ENCODE measurements at regions not wholly inside any gene's neighbourhood (a gene's known extent, or its start where the extent isn't known, plus 50 kb on each side); places are given as distances from the start of the nearest gene placed in this dataset.

GRCh38 chr16:55154956-55155355 lies 169.0 kb upstream of the IRX6 start:
- Histone ChIP-seq H3K4ac (ENCODE audit: low read depth, low read length) (no peak overlapping the region), H4K8ac (ENCODE audit: low read depth, low read length) (no peak overlapping the region), H3K79me1 (ENCODE audit: low read length) (no peaks in the 10 kb centered on the region), H3K4me2 (ENCODE audit: low read length) (no peak overlapping the region), H3K27me3 (ENCODE audit: insufficient read depth, low read length) (no peaks in the 10 kb centered on the region), H3K79me2 (ENCODE audit: control insufficient read depth, insufficient read depth, low read length, poor library complexity) (no peaks in the 10 kb centered on the region), H3K27ac (ENCODE audit: low read depth, low read length) (no peak overlapping the region), H2BK12ac (ENCODE audit: low read length) (no peak overlapping the region), H2AFZ (ENCODE audit: insufficient read depth, low read length, poor library complexity) (no peak overlapping the region), H2BK120ac (ENCODE audit: insufficient read depth, low read length, poor library complexity) (no peak overlapping the region), H3K9ac (ENCODE audit: low read length) (no peak overlapping the region), H3K4me3 (ENCODE audit: low read depth, low read length) (no peak overlapping the region), H3K23ac (ENCODE audit: low read length) (no peak overlapping the region), H3K18ac (ENCODE audit: low read length) (no peak overlapping the region), H3K14ac (ENCODE audit: low read length) (no peak overlapping the region), H3K4me1 (ENCODE audit: control insufficient read depth in 1 of 2, insufficient read depth in 2 of 2, low read length in 2 of 2) (no peaks in the 10 kb centered on the region), H2AK5ac (ENCODE audit: low read length) (no peak overlapping the region), H3K9me3 (ENCODE audit: insufficient read depth, low read depth, low read length) (peaks cover 3% of the 10 kb centered on the region), H4K91ac (ENCODE audit: low read depth, low read length) (no peak overlapping the region), H4K12ac (ENCODE audit: low read depth, low read length) (no peak overlapping the region), H3K36me3 (ENCODE audit: control insufficient read depth in 1 of 2, insufficient read depth in 2 of 2, low read length in 2 of 2) (no peaks in the 10 kb centered on the region), H2BK5ac (ENCODE audit: low read depth, low read length, poor library complexity) (no peak overlapping the region)
- DNase-seq = no peak

GRCh38 chr16:55155815-55156214 lies 168.2 kb upstream of the IRX6 start:
- Histone ChIP-seq H3K9me3 (ENCODE audit: insufficient read depth, low read depth, low read length) (peaks cover 4% of the 10 kb centered on the region), H3K79me1 (ENCODE audit: low read length) (no peaks in the 10 kb centered on the region), H3K27ac (ENCODE audit: low read depth, low read length) (no peak overlapping the region), H4K8ac (ENCODE audit: low read depth, low read length) (no peak overlapping the region), H3K36me3 (ENCODE audit: control insufficient read depth in 1 of 2, insufficient read depth in 2 of 2, low read length in 2 of 2) (no peaks in the 10 kb centered on the region), H4K91ac (ENCODE audit: low read depth, low read length) (no peak overlapping the region), H3K9ac (ENCODE audit: low read length) (no peak overlapping the region), H3K4me1 (ENCODE audit: control insufficient read depth in 1 of 2, insufficient read depth in 2 of 2, low read length in 2 of 2) (no peaks in the 10 kb centered on the region), H2AFZ (ENCODE audit: insufficient read depth, low read length, poor library complexity) (no peak overlapping the region), H4K12ac (ENCODE audit: low read depth, low read length) (no peak overlapping the region), H3K4ac (ENCODE audit: low read depth, low read length) (no peak overlapping the region), H2BK12ac (ENCODE audit: low read length) (no peak overlapping the region), H2AK5ac (ENCODE audit: low read length) (no peak overlapping the region), H3K18ac (ENCODE audit: low read length) (no peak overlapping the region), H3K23ac (ENCODE audit: low read length) (no peak overlapping the region), H3K4me3 (ENCODE audit: low read depth, low read length) (no peak overlapping the region), H3K79me2 (ENCODE audit: control insufficient read depth, insufficient read depth, low read length, poor library complexity) (no peaks in the 10 kb centered on the region), H3K27me3 (ENCODE audit: insufficient read depth, low read length) (no peaks in the 10 kb centered on the region), H2BK120ac (ENCODE audit: insufficient read depth, low read length, poor library complexity) (no peak overlapping the region), H3K4me2 (ENCODE audit: low read length) (no peak overlapping the region), H3K14ac (ENCODE audit: low read length) (no peak overlapping the region), H2BK5ac (ENCODE audit: low read depth, low read length, poor library complexity) (no peak overlapping the region)
- DNase-seq = no peak
- no CpG with 5 or more reads among the region's 9 CpGs for WGBS (ENCODE audit: extremely low coverage, insufficient coverage, insufficient read length)

- Histone ChIP-seq H3K79me2 (ENCODE audit: control insufficient read depth, insufficient read depth, low read length, poor library complexity) (no peaks in the 10 kb centered on the region), H3K79me1 (ENCODE audit: low read length) (no peaks in the 10 kb centered on the region), H3K4me1 (ENCODE audit: control insufficient read depth in 1 of 2, insufficient read depth in 2 of 2, low read length in 2 of 2) (no peaks in the 10 kb centered on the region), H4K12ac (ENCODE audit: low read depth, low read length) (no peak overlapping the region), H2BK5ac (ENCODE audit: low read depth, low read length, poor library complexity) (no peak overlapping the region), H4K91ac (ENCODE audit: low read depth, low read length) (no peak overlapping the region), H3K9ac (ENCODE audit: low read length) (no peak overlapping the region), H3K27me3 (ENCODE audit: insufficient read depth, low read length) (no peaks in the 10 kb centered on the region), H3K18ac (ENCODE audit: low read length) (no peak overlapping the region), H2AK5ac (ENCODE audit: low read length) (no peak overlapping the region), H4K8ac (ENCODE audit: low read depth, low read length) (no peak overlapping the region), H3K23ac (ENCODE audit: low read length) (no peak overlapping the region), H2BK120ac (ENCODE audit: insufficient read depth, low read length, poor library complexity) (no peak overlapping the region), H3K36me3 (ENCODE audit: control insufficient read depth in 1 of 2, insufficient read depth in 2 of 2, low read length in 2 of 2) (no peaks in the 10 kb centered on the region), H3K4ac (ENCODE audit: low read depth, low read length) (no peak overlapping the region), H2BK12ac (ENCODE audit: low read length) (no peak overlapping the region), H2AFZ (ENCODE audit: insufficient read depth, low read length, poor library complexity) (no peak overlapping the region), H3K9me3 (ENCODE audit: insufficient read depth, low read depth, low read length) (peaks cover 2% of the 10 kb centered on the region), H3K4me3 (ENCODE audit: low read depth, low read length) (no peak overlapping the region), H3K14ac (ENCODE audit: low read length) (no peak overlapping the region), H3K4me2 (ENCODE audit: low read length) (no peak overlapping the region), H3K27ac (ENCODE audit: low read depth, low read length) (no peak overlapping the region)
- DNase-seq = no peak
- no CpG with 5 or more reads among the region's 9 CpGs for WGBS (ENCODE audit: extremely low coverage, insufficient coverage, insufficient read length)
Measured at GRCh38 chr16:55169780-55170179, 154.2 kb upstream of the IRX6 start.

GRCh38 chr16:55171241-55171640 lies 152.8 kb upstream of the IRX6 start:
- Histone ChIP-seq H3K23ac (ENCODE audit: low read length) (no peak overlapping the region), H3K4me2 (ENCODE audit: low read length) (no peak overlapping the region), H2BK12ac (ENCODE audit: low read length) (no peak overlapping the region), H3K9me3 (ENCODE audit: insufficient read depth, low read depth, low read length) (peaks cover 2% of the 10 kb centered on the region), H4K12ac (ENCODE audit: low read depth, low read length) (no peak overlapping the region), H2AFZ (ENCODE audit: insufficient read depth, low read length, poor library complexity) (no peak overlapping the region), H3K4ac (ENCODE audit: low read depth, low read length) (no peak overlapping the region), H3K36me3 (ENCODE audit: control insufficient read depth in 1 of 2, insufficient read depth in 2 of 2, low read length in 2 of 2) (no peaks in the 10 kb centered on the region), H3K27me3 (ENCODE audit: insufficient read depth, low read length) (no peaks in the 10 kb centered on the region), H3K18ac (ENCODE audit: low read length) (no peak overlapping the region), H3K79me2 (ENCODE audit: control insufficient read depth, insufficient read depth, low read length, poor library complexity) (no peaks in the 10 kb centered on the region), H4K91ac (ENCODE audit: low read depth, low read length) (no peak overlapping the region), H3K14ac (ENCODE audit: low read length) (no peak overlapping the region), H2BK5ac (ENCODE audit: low read depth, low read length, poor library complexity) (no peak overlapping the region), H3K4me1 (ENCODE audit: control insufficient read depth in 1 of 2, insufficient read depth in 2 of 2, low read length in 2 of 2) (no peaks in the 10 kb centered on the region), H2AK5ac (ENCODE audit: low read length) (no peak overlapping the region), H3K9ac (ENCODE audit: low read length) (no peak overlapping the region), H3K79me1 (ENCODE audit: low read length) (no peaks in the 10 kb centered on the region), H2BK120ac (ENCODE audit: insufficient read depth, low read length, poor library complexity) (no peak overlapping the region), H4K8ac (ENCODE audit: low read depth, low read length) (no peak overlapping the region), H3K27ac (ENCODE audit: low read depth, low read length) (no peak overlapping the region), H3K4me3 (ENCODE audit: low read depth, low read length) (no peak overlapping the region)
- DNase-seq = no peak
- no CpG with 5 or more reads among the region's 2 CpGs for WGBS (ENCODE audit: extremely low coverage, insufficient coverage, insufficient read length)
